GM10266 (cell line): ENCODE measurements at regions not wholly inside any gene's neighbourhood (a gene's known extent, or its start where the extent isn't known, plus 50 kb on each side); places are given as distances from the start of the nearest gene placed in this dataset.

Experiments
- DNase-seq: peaks from one replicate; pipeline ENCODE4 v3.0.0; 2012; ENCODE audit errors: extremely low spot score
- TF ChIP-seq, protein P1 (sequence below): IDR thresholded peaks from 2 replicates; pipeline ENCODE4 v1.5.1; 2012; ENCODE audit warnings: mild to moderate bottlenecking, low read depth; ENCODE audit not compliant: control insufficient read depth, insufficient read depth; ENCODE audit errors: missing control alignments

DNA sequence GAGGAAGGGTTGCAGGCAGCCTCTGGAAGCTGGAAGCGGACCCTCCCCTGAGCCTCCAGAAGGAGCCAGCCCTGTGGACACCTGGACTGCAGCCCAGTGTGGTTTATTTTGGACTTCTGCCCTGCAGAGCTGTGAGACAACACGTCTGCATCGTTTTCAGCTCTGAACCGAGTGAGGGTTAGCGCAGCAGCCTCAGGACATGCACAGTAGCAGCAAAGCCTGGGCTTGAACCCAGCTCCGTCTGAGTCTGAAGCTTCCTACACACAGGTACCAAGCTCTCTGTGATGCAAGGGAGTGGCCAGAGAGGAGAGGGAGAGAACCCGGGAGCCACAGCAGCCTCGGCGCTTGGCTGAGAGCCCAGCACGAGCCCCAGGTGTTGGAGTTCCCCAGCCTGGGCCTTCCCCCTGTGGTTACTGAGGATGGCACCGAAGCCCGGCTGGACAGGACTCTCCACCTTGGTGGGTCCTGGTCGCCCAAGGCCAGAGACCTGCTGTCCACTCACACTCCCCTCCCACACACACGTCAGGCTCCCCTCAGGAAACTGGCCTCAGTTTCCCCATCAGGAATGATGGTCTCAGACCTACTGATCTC lies 128.2 kb downstream of the OLFM1 start:
- DNase-seq, result no peak
- TF ChIP-seq, protein P1, sequence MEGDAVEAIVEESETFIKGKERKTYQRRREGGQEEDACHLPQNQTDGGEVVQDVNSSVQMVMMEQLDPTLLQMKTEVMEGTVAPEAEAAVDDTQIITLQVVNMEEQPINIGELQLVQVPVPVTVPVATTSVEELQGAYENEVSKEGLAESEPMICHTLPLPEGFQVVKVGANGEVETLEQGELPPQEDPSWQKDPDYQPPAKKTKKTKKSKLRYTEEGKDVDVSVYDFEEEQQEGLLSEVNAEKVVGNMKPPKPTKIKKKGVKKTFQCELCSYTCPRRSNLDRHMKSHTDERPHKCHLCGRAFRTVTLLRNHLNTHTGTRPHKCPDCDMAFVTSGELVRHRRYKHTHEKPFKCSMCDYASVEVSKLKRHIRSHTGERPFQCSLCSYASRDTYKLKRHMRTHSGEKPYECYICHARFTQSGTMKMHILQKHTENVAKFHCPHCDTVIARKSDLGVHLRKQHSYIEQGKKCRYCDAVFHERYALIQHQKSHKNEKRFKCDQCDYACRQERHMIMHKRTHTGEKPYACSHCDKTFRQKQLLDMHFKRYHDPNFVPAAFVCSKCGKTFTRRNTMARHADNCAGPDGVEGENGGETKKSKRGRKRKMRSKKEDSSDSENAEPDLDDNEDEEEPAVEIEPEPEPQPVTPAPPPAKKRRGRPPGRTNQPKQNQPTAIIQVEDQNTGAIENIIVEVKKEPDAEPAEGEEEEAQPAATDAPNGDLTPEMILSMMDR, result no peak

DNA sequence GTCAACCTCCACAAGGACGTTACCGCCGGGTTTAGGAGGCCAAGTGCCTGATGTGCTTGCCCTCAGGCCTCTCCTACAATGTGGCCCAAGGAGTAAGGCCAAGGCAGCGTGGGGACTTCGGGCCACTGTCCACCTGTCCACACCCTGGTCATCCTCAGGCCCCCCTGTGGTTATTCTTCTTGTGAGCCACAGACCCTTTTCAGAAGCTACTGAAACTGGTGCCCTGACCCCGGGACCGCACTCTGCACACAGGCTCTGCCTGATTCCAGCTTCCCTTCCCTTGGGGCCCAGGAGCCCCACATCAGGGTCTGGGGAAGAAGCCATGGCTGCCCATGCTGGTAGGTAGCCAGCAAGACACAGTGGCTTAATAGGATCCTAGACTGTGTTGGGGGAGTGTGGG lies 128.8 kb downstream of the OLFM1 start:
- DNase-seq, result no peak
- TF ChIP-seq, protein P1, result no peak

DNA sequence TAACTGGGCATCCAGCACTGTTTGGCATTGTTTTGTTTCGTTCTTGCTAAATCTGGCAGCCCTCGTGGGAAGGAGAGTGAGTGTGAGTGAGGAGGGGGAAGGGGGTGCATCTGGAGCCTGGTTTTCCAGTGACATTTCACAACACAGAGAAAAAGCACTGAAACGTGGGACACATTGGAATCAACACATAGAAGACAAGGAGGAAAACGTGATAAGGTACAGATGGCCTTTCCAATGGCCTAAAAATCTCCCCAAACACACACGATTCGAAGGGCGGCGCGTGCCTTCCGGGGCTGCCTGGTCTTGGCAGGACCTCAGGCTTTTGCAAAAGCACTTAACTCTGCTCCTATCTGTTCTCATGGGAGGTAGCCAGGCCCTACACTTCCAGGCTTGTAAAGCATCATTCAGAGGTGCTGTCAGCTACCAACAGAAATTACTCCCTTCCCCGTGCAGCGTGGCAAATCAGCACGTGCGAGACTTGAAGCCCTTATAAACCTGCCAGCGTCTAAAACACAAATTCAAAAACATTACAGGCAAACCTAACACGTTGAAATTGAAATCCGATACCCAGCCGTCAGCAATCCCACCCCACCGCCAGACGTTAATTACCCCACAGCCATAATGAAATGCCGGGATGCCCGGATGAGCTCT lies 129.4 kb downstream of the OLFM1 start:
- TF ChIP-seq, protein P1, result no peak
- DNase-seq, result no peak

DNA sequence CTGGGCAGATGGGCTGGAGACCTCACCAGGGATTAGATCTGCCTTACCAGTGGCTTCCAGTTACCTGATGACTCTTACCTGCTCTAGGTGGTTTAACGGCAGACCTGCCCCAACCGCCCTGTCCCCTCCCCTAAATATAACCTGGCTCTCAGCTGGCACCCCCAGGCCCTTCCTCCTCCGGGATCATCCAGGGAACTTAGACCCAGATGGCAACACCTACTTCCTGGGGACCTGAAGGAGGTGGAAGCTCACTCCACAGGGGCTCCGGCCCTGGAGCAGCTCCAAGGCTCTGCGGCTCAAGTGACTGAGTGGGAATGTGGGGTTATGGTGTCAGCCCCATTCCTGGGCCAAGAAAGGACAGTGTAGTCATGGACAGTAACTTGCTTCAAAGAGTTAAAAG lies 130.4 kb downstream of the OLFM1 start:
- TF ChIP-seq, protein P1, result no peak
- no peak for DNase-seq

DNA sequence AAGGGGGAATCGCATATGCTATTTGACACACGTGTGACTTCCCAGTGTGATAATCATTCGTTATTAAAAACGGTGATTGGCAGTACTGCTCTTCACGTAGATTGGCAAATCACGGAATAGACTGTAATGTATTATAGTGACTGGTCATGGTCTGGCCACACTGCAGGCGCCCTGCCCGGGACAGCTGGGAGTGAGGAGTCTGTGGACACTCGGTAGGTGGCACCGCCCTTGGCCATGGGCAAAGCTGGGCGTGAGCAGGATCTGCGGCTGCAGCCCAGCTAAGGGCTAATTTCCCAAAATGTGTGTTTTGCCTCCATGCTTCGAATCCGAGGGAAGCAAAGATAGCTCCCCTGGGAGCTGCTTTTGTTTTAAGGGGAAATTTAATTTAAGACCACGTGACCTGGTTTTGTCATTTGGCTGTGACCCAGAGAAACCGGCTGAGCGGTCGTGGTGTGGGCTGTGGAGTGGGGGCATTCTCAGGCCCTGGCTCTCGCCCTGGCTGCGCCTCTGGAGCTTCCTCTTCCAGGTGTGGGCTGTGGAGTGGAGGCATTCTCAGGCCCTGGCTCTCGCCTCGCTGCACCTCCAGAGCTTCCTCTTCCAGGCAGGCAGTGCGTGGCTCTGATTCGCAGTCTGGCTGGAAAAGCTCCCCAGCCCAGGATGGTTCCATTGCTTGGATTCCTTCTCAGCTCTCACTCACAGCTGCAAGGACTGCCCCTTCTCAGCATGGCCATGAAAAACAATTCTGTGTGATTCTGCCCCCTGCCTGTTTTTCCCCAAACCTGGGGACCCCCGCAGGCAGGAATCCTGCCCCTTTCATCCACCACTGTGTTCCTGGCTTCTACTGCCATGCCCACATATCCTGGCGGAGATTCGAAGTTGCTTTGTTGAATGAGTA lies 131.1 kb downstream of the OLFM1 start:
- no peak for DNase-seq
- TF ChIP-seq, protein P1, result no peak

DNA sequence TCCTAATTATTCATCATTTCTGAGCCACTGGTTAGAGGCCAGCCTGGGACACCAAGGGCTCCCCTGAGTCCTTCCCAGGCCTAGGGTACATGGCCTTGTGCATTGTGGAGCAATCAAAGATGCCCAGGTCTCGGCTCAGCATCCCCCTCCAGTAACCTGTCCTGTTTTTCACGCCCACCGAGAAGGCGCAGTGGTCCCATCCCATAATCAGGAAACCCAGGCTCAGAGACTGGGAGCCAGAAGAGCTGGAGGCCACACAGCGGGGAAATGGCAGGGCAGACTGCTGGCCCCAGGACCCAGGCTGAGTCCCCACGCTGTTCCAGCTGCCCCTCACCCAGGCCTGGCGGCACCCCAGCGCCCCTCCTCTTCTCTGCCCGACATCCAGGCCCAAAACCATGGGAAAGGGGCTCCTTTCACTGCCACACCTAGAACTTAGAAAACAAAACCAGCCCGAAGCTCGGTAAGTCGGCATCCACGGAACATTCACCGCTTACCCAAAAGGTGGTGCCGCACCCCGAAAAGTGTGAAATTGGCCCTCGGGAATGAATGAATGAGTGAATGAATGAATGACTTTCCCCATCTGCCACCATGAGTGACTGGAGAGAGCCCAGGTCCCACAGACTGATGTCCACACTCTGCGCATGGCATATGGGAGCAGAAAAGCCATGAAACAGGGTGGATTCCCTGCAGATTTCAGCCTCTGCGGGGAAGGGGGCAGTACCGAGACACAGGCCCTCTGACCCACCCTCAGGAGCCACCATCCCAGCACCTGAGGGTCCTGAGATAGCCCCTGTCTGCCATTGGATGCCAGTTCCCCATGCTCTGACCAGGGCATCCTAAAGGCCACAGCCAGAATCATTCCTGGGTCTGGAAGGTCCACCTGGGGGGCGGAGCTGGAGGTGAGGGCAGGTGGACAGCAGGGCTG lies 132.5 kb downstream of the OLFM1 start:
- no peak for DNase-seq
- TF ChIP-seq, protein P1, result no peak
